K562 (cell line): ENCODE measurements at regions not wholly inside any gene's neighbourhood (a gene's known extent, or its start where the extent isn't known, plus 50 kb on each side); places are given as distances from the start of the nearest gene placed in this dataset.

ENCODE experiments used
- CBFA2T2 ChIP-seq: fragments of 450-650 bp; conservative IDR thresholded peaks from 2 replicates; pipeline ENCODE4 v1.6.1; 2017; ENCODE audit warnings: mild to moderate bottlenecking
- GATAD2A ChIP-seq: fragments of 450-650 bp; IDR thresholded peaks from 2 replicates; pipeline ENCODE4 v1.6.1; 2017
- GTF2E2 ChIP-seq: fragments of 200-800 bp; sonication (Bioruptor generic); IDR thresholded peaks from 2 replicates; pipeline ENCODE4 v1.6.1; 2016; ENCODE audit warnings: missing genetic modification characterization, missing compliant biosample characterization
- JUND ChIP-seq, 2 experiments: IDR thresholded peaks; 2 replicates in 1 of 2; 3 replicates in 1 of 2; pipeline ENCODE4 v1.6.1; 2011; ENCODE audit warnings: borderline replicate concordance in 2 of 2, low read depth in 2 of 2, low read length in 2 of 2, improper control_type of control experiment in 1 of 2, missing biosample characterization in 1 of 2, missing genetic modification characterization in 1 of 2, missing genetic modification reagents in 1 of 2
- KDM4B ChIP-seq, 2 experiments: fragments of 450-650 bp in 1 of 2; sonication (generic) in 1 of 2; IDR thresholded peaks; 2 replicates each; pipeline ENCODE4 v1.6.1; 2016 to 2017; ENCODE audit warnings: borderline replicate concordance in 2 of 2, antibody characterized with exemption in 1 of 2, low read depth in 1 of 2, mild to moderate bottlenecking in 1 of 2
- KHSRP ChIP-seq: fragments of 450-650 bp; IDR thresholded peaks from 2 replicates; pipeline ENCODE4 v1.6.1; 2017
- MCM2 ChIP-seq: fragments of 450-650 bp; IDR thresholded peaks from 2 replicates; pipeline ENCODE4 v1.6.1; 2017; ENCODE audit warnings: low read depth, mild to moderate bottlenecking
- MCM3 ChIP-seq: fragments of 450-650 bp; IDR thresholded peaks from 2 replicates; pipeline ENCODE4 v1.6.1; 2016
- NCOA1 ChIP-seq: fragments of 450-650 bp; IDR thresholded peaks from 2 replicates; pipeline ENCODE4 v1.6.1; 2016; ENCODE audit warnings: low read depth
- NONO ChIP-seq, 2 experiments: fragments of 200-400 bp in 1 of 2; fragments of 450-650 bp in 1 of 2; formaldehyde crosslinking in 1 of 2; IDR thresholded peaks; 2 replicates each; pipeline ENCODE4 v1.6.1; 2017; ENCODE audit warnings: low read depth in 2 of 2, mild to moderate bottlenecking in 2 of 2, moderate library complexity in 2 of 2, low read length in 1 of 2
- NR2C2 ChIP-seq, 2 experiments: fragments of 200-800 bp in 1 of 2; sonication (Bioruptor generic) in 1 of 2; sonication (generic) in 1 of 2; formaldehyde crosslinking in 1 of 2; IDR thresholded peaks; 2 replicates each; pipeline versions ENCODE4 v1.6.1 to v1.8.0; 2016 to 2022; ENCODE audit warnings: mild to moderate bottlenecking in 1 of 2, missing compliant biosample characterization in 1 of 2, missing genetic modification characterization in 1 of 2, missing genetic modification reagents in 1 of 2
- POLR2A ChIP-seq: fragments of 450-650 bp; conservative IDR thresholded peaks from 2 replicates; pipeline ENCODE4 v1.6.1; 2016
- SMARCE1 ChIP-seq: fragments of 450-650 bp; IDR thresholded peaks from 2 replicates; pipeline ENCODE4 v1.7.1; 2016; ENCODE audit warnings: mild to moderate bottlenecking
- SOX6 ChIP-seq: fragments of 450-650 bp; IDR thresholded peaks from 2 replicates; pipeline ENCODE4 v1.6.1; 2014; ENCODE audit warnings: mild to moderate bottlenecking
- SRSF9 ChIP-seq: fragments of 200-400 bp; formaldehyde crosslinking; IDR thresholded peaks from 2 replicates; pipeline ENCODE4 v1.6.1; 2017; ENCODE audit warnings: low read depth, low read length, borderline replicate concordance
- TAF7 ChIP-seq: fragments of 450-650 bp; IDR thresholded peaks from 2 replicates; pipeline ENCODE4 v1.6.1; 2016; ENCODE audit warnings: missing genetic modification characterization, missing compliant biosample characterization
- TEAD1 ChIP-seq, 2 experiments: fragments of 450-650 bp in 1 of 2; sonication (generic) in 1 of 2; formaldehyde crosslinking; IDR thresholded peaks; 2 replicates each; pipeline versions ENCODE4 v1.4.0 to v1.8.0; 2020 to 2022; ENCODE audit warnings: mild to moderate bottlenecking in 2 of 2, missing genetic modification reagents in 1 of 2
- ZEB2 ChIP-seq: fragments of 450-650 bp; IDR thresholded peaks from 2 replicates; pipeline ENCODE4 v1.6.1; 2016
- ZNF232 ChIP-seq: sonication (generic); formaldehyde crosslinking; IDR thresholded peaks from 2 replicates; pipeline ENCODE4 v1.8.0; 2022; ENCODE audit warnings: mild to moderate bottlenecking, missing genetic modification reagents
- ZNF583 ChIP-seq: fragments of 250-450 bp; sonication (Bioruptor Pico); IDR thresholded peaks from 2 replicates; pipeline ENCODE4 v1.4.0; 2020
- TF ChIP-seq, protein P1 (sequence below), 2 experiments: fragments of 450-650 bp; conservative IDR thresholded peaks; 2 replicates each; pipeline ENCODE4 v1.6.1; 2017; ENCODE audit warnings: mild to moderate bottlenecking in 2 of 2, moderate library complexity in 2 of 2
- TF ChIP-seq, protein P2 (sequence below): fragments of 200-800 bp; sonication (Bioruptor generic); IDR thresholded peaks from 2 replicates; pipeline ENCODE4 v1.6.1; 2017; ENCODE audit warnings: missing genetic modification characterization, missing compliant biosample characterization
- TF ChIP-seq, protein P3 (sequence below): fragments of 450-650 bp; IDR thresholded peaks from 2 replicates; pipeline ENCODE4 v1.6.1; 2016; ENCODE audit warnings: low read depth, mild to moderate bottlenecking, moderate library complexity
- TF ChIP-seq, protein P4 (sequence below): fragments of 250-450 bp; sonication (Bioruptor Pico); IDR thresholded peaks from 2 replicates; pipeline ENCODE4 v1.8.0; 2021; ENCODE audit warnings: moderate library complexity, mild to moderate bottlenecking, inconsistent platforms

DNA sequence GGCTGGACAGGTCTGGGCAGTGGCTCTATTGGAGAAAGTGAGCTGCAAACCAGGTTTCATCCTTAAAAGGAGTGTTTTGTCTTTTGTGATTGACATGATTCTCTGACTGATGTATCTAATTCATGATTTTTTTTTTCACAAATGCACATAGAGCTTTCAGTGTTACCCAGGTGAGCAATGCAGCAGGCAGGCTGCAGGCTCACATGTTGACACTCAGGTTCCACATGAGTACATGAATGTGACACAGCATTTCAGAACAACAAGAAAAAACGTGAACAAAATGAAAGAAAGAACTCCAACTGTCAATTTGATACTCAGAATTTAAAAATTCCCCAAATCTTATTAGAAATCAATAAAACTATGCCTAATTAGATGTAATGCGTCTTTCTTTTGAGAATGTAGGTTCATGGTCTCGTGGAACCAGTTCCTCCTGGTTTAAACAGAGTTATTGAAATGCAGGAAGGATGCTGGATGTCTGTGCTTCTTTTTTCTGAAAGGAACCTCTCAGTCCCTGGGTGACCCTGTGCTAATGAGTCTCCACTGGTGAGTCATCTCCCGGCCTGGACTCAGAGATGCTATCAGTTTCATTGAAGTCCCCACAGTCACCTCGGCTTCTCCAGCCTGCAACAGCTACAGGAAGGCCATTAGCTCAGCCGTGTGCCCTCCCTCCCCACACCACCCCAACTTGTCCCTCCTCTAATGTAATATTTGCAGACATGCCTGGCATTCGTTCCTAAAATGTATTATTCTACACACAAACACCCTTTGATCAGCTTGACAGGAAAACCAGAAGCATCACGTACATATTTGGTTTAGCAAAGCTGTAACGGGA is 430.4 kb downstream of the LPIN1 start (continued):
- TF ChIP-seq, protein P1, sequence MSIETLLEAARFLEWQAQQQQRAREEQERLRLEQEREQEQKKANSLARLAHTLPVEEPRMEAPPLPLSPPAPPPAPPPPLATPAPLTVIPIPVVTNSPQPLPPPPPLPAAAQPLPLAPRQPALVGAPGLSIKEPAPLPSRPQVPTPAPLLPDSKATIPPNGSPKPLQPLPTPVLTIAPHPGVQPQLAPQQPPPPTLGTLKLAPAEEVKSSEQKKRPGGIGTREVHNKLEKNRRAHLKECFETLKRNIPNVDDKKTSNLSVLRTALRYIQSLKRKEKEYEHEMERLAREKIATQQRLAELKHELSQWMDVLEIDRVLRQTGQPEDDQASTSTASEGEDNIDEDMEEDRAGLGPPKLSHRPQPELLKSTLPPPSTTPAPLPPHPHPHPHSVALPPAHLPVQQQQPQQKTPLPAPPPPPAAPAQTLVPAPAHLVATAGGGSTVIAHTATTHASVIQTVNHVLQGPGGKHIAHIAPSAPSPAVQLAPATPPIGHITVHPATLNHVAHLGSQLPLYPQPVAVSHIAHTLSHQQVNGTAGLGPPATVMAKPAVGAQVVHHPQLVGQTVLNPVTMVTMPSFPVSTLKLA (conservative IDR thresholded peaks at IDR 0.05): peak in 1 of 2 experiments; percentile 12; a peak in 1 of 4 replicates
- TF ChIP-seq, protein P2, sequence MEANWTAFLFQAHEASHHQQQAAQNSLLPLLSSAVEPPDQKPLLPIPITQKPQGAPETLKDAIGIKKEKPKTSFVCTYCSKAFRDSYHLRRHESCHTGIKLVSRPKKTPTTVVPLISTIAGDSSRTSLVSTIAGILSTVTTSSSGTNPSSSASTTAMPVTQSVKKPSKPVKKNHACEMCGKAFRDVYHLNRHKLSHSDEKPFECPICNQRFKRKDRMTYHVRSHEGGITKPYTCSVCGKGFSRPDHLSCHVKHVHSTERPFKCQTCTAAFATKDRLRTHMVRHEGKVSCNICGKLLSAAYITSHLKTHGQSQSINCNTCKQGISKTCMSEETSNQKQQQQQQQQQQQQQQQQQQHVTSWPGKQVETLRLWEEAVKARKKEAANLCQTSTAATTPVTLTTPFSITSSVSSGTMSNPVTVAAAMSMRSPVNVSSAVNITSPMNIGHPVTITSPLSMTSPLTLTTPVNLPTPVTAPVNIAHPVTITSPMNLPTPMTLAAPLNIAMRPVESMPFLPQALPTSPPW (CRISPR knock-in tag): peak; percentile 59; the same call in 1 of the 2 replicates
- TF ChIP-seq MCM3 (no peak), CBFA2T2 (peak; percentile 17; the same call in 1 of the 2 replicates), SRSF9 (no peak), ZEB2 (peak; percentile 52; the same call in 1 of the 2 replicates), KHSRP (no peak), POLR2A (no peak), SOX6 (peak; percentile 68), NCOA1 (peak; percentile 85), JUND (IDR thresholded peaks at IDR 0.05; ENCODE audit: borderline replicate concordance, low read depth, low read length) (peak; percentile 100), JUND (tag; IDR thresholded peaks at IDR 0.05; ENCODE audit: borderline replicate concordance, low read depth, low read length) (peak; percentile 99), NONO (IDR thresholded peaks at IDR 0.05; ENCODE audit: low read depth in 2 of 2, low read length in 1 of 2) (peak in 1 of 2 experiments; percentile 39; a peak in 1 of 4 replicates), SMARCE1 (peak; percentile 99), TAF7 (tag) (no peak), ZNF583 (CRISPR knock-in tag) (no peak), NR2C2 (CRISPR knock-in tag; IDR thresholded peaks at IDR 0.05) (no peak), NR2C2 (tag; IDR thresholded peaks at IDR 0.05) (peak; percentile 71), GTF2E2 (no peak), TEAD1 (CRISPR knock-in tag; IDR thresholded peaks at IDR 0.05) (peak in 1 of 2 experiments; percentile 65; a peak in 1 of 4 replicates), ZNF232 (no peak), GATAD2A (peak; percentile 60; the same call in 1 of the 2 replicates), KDM4B (IDR thresholded peaks at IDR 0.05; ENCODE audit: borderline replicate concordance in 2 of 2, low read depth in 1 of 2) (0 out of 4 replicates have a peak, but pooled peaks of 1 of the 2 experiments have one; percentile 10), MCM2 (no peak)
- TF ChIP-seq, protein P3, sequence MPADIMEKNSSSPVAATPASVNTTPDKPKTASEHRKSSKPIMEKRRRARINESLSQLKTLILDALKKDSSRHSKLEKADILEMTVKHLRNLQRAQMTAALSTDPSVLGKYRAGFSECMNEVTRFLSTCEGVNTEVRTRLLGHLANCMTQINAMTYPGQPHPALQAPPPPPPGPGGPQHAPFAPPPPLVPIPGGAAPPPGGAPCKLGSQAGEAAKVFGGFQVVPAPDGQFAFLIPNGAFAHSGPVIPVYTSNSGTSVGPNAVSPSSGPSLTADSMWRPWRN: 0 out of 2 replicates have a peak, but pooled peaks have one; percentile 27
- TF ChIP-seq, protein P4, sequence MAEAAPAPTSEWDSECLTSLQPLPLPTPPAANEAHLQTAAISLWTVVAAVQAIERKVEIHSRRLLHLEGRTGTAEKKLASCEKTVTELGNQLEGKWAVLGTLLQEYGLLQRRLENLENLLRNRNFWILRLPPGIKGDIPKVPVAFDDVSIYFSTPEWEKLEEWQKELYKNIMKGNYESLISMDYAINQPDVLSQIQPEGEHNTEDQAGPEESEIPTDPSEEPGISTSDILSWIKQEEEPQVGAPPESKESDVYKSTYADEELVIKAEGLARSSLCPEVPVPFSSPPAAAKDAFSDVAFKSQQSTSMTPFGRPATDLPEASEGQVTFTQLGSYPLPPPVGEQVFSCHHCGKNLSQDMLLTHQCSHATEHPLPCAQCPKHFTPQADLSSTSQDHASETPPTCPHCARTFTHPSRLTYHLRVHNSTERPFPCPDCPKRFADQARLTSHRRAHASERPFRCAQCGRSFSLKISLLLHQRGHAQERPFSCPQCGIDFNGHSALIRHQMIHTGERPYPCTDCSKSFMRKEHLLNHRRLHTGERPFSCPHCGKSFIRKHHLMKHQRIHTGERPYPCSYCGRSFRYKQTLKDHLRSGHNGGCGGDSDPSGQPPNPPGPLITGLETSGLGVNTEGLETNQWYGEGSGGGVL: no peak
